Uterus (tissue), 2 donors: ENCODE measurements at regions not wholly inside any gene's neighbourhood (a gene's known extent, or its start where the extent isn't known, plus 50 kb on each side); places are given as distances from the start of the nearest gene placed in this dataset.

ENCODE experiments used
- POLR2A ChIP-seq, 2 donors: fragments of 450-650 bp; IDR thresholded peaks; one replicate each; pipeline ENCODE4 v1.6.1; 2016; ENCODE audit warnings: antibody characterized with exemption in 2 of 2, mild to moderate bottlenecking in 1 of 2, moderate library complexity in 1 of 2
- TF ChIP-seq, protein P1 (sequence below), 4 experiments: fragments of 200-600 bp in 2 of 4; fragments of 450-650 bp in 2 of 4; sonication (generic) in 2 of 4; IDR thresholded peaks; one replicate each; pipeline ENCODE4 v1.5.1; 2016 to 2019; ENCODE audit warnings: antibody characterized with exemption in 4 of 4, mild to moderate bottlenecking in 2 of 4, moderate library complexity in 1 of 4

DNA sequence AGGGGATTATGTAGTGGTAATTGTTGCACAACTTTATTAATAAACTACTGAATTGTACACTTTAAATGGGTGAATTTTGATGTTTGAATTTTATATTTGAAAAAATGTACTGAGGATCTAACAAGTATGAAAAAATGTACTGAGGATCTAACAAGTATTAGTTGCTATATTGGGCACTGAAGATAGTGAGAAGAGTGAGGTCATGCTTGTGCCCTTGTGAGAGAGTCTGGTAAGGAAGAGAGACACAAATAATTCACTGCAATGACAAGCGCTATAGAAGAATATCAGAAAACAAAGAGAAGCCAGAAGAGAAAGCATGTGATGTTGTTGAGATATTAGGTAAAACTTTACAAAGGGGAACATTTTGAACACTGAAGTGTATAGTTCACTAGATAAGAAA is 137.6 kb downstream of the DTWD1 start:
- TF ChIP-seq, protein P1, sequence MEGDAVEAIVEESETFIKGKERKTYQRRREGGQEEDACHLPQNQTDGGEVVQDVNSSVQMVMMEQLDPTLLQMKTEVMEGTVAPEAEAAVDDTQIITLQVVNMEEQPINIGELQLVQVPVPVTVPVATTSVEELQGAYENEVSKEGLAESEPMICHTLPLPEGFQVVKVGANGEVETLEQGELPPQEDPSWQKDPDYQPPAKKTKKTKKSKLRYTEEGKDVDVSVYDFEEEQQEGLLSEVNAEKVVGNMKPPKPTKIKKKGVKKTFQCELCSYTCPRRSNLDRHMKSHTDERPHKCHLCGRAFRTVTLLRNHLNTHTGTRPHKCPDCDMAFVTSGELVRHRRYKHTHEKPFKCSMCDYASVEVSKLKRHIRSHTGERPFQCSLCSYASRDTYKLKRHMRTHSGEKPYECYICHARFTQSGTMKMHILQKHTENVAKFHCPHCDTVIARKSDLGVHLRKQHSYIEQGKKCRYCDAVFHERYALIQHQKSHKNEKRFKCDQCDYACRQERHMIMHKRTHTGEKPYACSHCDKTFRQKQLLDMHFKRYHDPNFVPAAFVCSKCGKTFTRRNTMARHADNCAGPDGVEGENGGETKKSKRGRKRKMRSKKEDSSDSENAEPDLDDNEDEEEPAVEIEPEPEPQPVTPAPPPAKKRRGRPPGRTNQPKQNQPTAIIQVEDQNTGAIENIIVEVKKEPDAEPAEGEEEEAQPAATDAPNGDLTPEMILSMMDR (IDR thresholded peaks at IDR 0.05): no peak
- no peak for TF ChIP-seq POLR2A (IDR thresholded peaks at IDR 0.05)
